Lower leg skin (tissue), 3 donors: ENCODE measurements at regions not wholly inside any gene's neighbourhood (a gene's known extent, or its start where the extent isn't known, plus 50 kb on each side); places are given as distances from the start of the nearest gene placed in this dataset.

Experiments
- CTCF ChIP-seq, 3 donors: fragments of 450-650 bp; IDR thresholded peaks; one replicate each; pipeline ENCODE4 v1.5.1; 2016; ENCODE audit warnings: antibody characterized with exemption in 3 of 3, mild to moderate bottlenecking in 3 of 3, moderate library complexity in 2 of 3
- POLR2A ChIP-seq, 2 donors: fragments of 450-650 bp; IDR thresholded peaks; one replicate each; pipeline ENCODE4 v1.6.1; 2016 to 2017; ENCODE audit warnings: antibody characterized with exemption in 2 of 2, mild to moderate bottlenecking in 1 of 2, moderate library complexity in 1 of 2

GRCh38 chr4:186018261-186018660 is 50.7 kb upstream of the TLR3 start:
- TF ChIP-seq CTCF (IDR thresholded peaks at IDR 0.05) (no peak), POLR2A (IDR thresholded peaks at IDR 0.05) (no peak)
